ENCODE measurements at regions not wholly inside any gene's neighbourhood (a gene's known extent, or its start where the extent isn't known, plus 50 kb on each side); places are given as distances from the start of the nearest gene placed in this dataset.
A peak's percentile ranks its signal among the peaks of the same experiment; 100 is the strongest.

GRCh38 chr2:190127651-190128050 is 65.1 kb upstream of the MSTN start:
- ATAC-seq: no peak
- Histone ChIP-seq H3K36me3 (ENCODE audit: insufficient read depth in 1 of 2, low read depth in 1 of 2) (no peaks in the 10 kb centered on the region), H3K27ac (no peak overlapping the region), H3K4me3 (no peak overlapping the region), H3K27me3 (ENCODE audit: insufficient read depth in 3 of 3, low read length in 2 of 3) (no peaks in the 10 kb centered on the region), H3K9me3 (no peaks in the 10 kb centered on the region), H3K4me1 (no peaks in the 10 kb centered on the region)
- intact Hi-C loops (cut with DNase I): no loop called here
- TF ChIP-seq, protein P1, sequence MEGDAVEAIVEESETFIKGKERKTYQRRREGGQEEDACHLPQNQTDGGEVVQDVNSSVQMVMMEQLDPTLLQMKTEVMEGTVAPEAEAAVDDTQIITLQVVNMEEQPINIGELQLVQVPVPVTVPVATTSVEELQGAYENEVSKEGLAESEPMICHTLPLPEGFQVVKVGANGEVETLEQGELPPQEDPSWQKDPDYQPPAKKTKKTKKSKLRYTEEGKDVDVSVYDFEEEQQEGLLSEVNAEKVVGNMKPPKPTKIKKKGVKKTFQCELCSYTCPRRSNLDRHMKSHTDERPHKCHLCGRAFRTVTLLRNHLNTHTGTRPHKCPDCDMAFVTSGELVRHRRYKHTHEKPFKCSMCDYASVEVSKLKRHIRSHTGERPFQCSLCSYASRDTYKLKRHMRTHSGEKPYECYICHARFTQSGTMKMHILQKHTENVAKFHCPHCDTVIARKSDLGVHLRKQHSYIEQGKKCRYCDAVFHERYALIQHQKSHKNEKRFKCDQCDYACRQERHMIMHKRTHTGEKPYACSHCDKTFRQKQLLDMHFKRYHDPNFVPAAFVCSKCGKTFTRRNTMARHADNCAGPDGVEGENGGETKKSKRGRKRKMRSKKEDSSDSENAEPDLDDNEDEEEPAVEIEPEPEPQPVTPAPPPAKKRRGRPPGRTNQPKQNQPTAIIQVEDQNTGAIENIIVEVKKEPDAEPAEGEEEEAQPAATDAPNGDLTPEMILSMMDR (IDR thresholded peaks at IDR 0.05): no peak
- no peak for DNase-seq

- no peaks in the 10 kb centered on the region for H3K4me1 ChIP-seq
- TF ChIP-seq, protein P1 (IDR thresholded peaks at IDR 0.05): no peak
- H3K36me3 ChIP-seq (ENCODE audit: insufficient read depth in 1 of 2, low read depth in 1 of 2): no peaks in the 10 kb centered on the region
- H3K4me3 ChIP-seq: no peak overlapping the region
- H3K27ac ChIP-seq: no peak overlapping the region
- intact Hi-C loops (cut with DNase I): no loop called here
- DNase-seq (no peak), ATAC-seq (peak; percentile 37 to 97 (median 80))
- H3K27me3 ChIP-seq (ENCODE audit: insufficient read depth in 3 of 3, low read length in 2 of 3): no peaks in the 10 kb centered on the region
- no peaks in the 10 kb centered on the region for H3K9me3 ChIP-seq
Observed at GRCh38 chr2:190126798-190127197, 64.3 kb upstream of the MSTN start.

- no peak for ATAC-seq
- WGBS, 3 donors: 77 to 88% (median 84%) methylated on average over 2 of the region's 2 CpGs
- no peaks in the 10 kb centered on the region for H3K27me3 ChIP-seq (ENCODE audit: insufficient read depth in 3 of 3, low read length in 2 of 3)
- no peak overlapping the region for H3K4me3 ChIP-seq
- no peaks in the 10 kb centered on the region for H3K4me1 ChIP-seq
- TF ChIP-seq, protein P1 (IDR thresholded peaks at IDR 0.05): no peak
- no peaks in the 10 kb centered on the region for H3K36me3 ChIP-seq (ENCODE audit: insufficient read depth in 1 of 2, low read depth in 1 of 2)
- H3K27ac ChIP-seq: no peak overlapping the region
- intact Hi-C loops (cut with DNase I): loop anchor here (2.0 to 5.0 kb wide), 2 partner anchors 35 to 37 kb away; no protein-coding TSS in a partner anchor
- no peaks in the 10 kb centered on the region for H3K9me3 ChIP-seq
- no peak for DNase-seq
Observed at GRCh38 chr2:190123956-190124355, 61.4 kb upstream of the MSTN start.

DNA sequence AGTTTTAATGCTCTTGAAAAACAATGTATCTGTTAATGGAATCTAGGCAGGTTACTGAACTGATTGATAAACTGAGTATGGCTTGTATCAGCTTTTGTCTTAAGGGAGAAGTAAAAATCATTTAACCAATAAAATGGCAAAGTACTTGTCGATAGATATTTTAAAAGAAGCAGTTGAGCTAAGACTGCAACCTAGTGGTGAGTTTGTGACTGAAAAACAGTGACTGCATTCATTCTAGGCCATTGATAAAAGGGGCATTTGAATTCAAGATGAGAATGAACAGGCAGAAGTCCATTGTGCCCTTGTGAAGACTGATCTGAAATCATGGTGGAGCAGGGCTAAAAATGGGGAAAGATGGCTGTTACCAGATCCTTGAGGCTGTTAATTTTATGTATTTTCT is 59.4 kb upstream of the MSTN start:
- Histone ChIP-seq H3K4me1 (no peaks in the 10 kb centered on the region), H3K36me3 (ENCODE audit: insufficient read depth in 1 of 2, low read depth in 1 of 2) (no peaks in the 10 kb centered on the region), H3K9me3 (no peaks in the 10 kb centered on the region), H3K4me3 (no peak overlapping the region), H3K27ac (no peak overlapping the region), H3K27me3 (ENCODE audit: insufficient read depth in 3 of 3, low read length in 2 of 3) (no peaks in the 10 kb centered on the region)
- no peak for ATAC-seq
- intact Hi-C loops (cut with DNase I): loop anchor here in 1 of 2 donors (5.0 kb wide), 1 partner anchor 35 kb away; no protein-coding TSS in a partner anchor
- TF ChIP-seq, protein P1 (IDR thresholded peaks at IDR 0.05): peak; percentile 58
- DNase-seq: no peak
- 41 to 52% (median 51%) methylated on average over 1 of the region's 1 CpG for WGBS, 3 donors

GRCh38 chr2:190121305-190121704 is 58.8 kb upstream of the MSTN start:
- no peak overlapping the region for H3K4me3 ChIP-seq
- no peak overlapping the region for H3K27ac ChIP-seq
- no peaks in the 10 kb centered on the region for H3K4me1 ChIP-seq
- TF ChIP-seq, protein P1 (IDR thresholded peaks at IDR 0.05): no peak
- no peaks in the 10 kb centered on the region for H3K36me3 ChIP-seq (ENCODE audit: insufficient read depth in 1 of 2, low read depth in 1 of 2)
- H3K27me3 ChIP-seq (ENCODE audit: insufficient read depth in 3 of 3, low read length in 2 of 3): no peaks in the 10 kb centered on the region
- no peaks in the 10 kb centered on the region for H3K9me3 ChIP-seq
- intact Hi-C loops (cut with DNase I): loop anchor here in 1 of 2 donors (5.0 kb wide), 1 partner anchor 34 kb away; no protein-coding TSS in a partner anchor
- no peak for DNase-seq
- no peak for ATAC-seq

Data from psoas muscle (tissue), 7 donors.